Activated naive CD8-positive, alpha-beta T cell treated with anti-CD3 and anti-CD28 coated beads, Interleukin-2, amount 50 U/mL, for 16 hours (primary cell): ENCODE measurements at regions not wholly inside any gene's neighbourhood (a gene's known extent, or its start where the extent isn't known, plus 50 kb on each side); places are given as distances from the start of the nearest gene placed in this dataset.

Source experiments
- DNase-seq: peaks from one replicate; pipeline ENCODE4 v3.0.0-alpha.2; 2020; ENCODE audit warnings: low read depth, low spot score

DNA sequence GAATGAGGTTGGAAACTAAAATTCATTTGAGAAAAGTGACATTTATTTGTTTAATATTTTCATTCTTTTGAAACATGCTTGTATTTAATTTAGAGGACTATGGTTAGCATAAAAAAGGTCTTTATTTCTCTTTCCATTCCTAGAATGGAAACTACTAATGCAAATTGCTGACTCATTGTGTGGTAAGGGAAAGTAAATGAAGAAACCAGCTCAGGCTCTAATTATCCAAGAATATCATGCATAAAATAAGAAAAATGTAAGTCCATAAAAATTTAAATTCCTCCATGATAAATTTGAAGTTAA is 777.0 kb upstream of the SLITRK1 start:
- DNase-seq, result no peak

- no peak for DNase-seq
These were observed 776.5 kb upstream of the SLITRK1 start for GRCh38 chr13:84658491-84659358.

DNA sequence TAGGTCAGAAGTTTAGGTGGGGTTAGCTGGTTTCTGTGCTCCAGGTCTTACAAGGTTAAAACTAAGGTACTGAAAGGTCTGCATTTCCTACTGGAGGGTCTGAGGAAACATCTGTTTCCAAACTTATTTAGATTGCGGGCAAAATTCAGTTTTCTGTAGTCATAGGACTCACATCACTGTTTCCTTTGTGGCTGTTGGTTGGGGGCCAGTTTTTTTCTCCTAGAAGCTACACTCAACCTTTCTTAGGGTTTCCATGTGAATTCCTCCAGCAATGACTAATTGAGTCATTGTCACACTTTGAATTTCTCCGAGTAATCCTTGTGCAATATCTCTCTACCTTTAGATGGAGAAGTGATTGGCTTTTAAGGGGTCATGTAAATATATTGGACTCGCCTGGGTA is 773.4 kb upstream of the SLITRK1 start:
- no peak for DNase-seq

DNA sequence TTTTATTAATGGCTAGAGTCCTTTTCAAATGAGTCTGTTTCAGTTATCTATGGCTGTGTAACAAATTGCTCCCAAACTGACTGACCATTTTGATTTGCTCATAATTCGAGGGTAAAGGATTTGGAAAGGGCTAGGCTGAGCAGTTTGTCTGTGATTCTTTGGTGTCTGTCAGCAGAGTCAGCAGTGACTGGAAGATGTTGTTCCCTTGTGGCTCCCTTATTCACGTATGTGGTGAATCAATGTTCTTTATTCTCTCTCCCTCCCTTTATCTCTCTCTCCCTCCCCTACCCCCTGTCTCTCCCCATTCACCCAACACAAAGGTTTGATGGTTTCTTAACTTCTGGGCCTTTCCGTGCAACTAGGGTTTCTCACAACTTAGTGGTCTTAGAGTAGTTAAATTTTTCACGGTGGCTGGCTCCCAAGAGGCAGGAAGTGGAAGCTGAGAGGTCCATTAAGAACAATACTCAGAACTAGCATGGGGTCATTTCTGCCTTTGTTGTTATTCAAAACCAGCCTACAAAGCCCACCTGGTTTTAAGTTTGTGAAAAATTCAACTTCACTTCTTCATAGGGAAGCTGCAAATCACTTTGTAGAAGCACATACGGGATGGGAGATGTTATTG is 772.5 kb upstream of the SLITRK1 start:
- DNase-seq, result no peak

GRCh38 chr13:84653915-84654534 is 771.8 kb upstream of the SLITRK1 start:
- no peak for DNase-seq

- no peak for DNase-seq
These were observed 769.4 kb upstream of the SLITRK1 start for GRCh38 chr13:84651705-84652104.

- DNase-seq, result no peak
These were observed 769.0 kb upstream of the SLITRK1 start for GRCh38 chr13:84651288-84651687.

- no peak for DNase-seq
These were observed 767.6 kb upstream of the SLITRK1 start for GRCh38 chr13:84649853-84650252.

DNA sequence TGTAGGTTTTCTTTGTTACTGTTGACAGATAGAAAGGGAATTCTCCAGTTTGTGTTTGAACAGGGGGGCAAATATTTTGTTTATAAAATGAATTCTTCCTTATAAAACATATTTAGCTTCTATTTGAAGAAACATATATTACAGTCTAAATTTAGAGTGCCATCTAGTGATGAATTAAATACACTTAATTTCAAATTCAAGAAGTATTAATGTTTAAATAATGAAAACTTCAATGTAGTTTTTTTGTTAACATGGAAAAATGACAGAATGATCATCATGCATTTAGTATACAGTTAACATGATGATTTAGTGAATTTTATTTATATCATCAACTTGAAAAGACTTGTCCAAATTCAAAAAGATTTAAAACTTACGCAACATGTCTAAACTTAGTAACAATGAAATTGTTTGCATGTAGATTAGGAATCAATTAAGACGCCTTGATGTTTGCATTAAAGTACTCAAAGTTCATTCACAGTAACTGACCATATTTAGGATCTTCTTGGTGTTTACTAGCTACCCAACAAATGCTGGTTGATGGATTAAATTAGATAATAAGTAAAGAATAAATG is 765.9 kb upstream of the SLITRK1 start:
- no peak for DNase-seq

DNA sequence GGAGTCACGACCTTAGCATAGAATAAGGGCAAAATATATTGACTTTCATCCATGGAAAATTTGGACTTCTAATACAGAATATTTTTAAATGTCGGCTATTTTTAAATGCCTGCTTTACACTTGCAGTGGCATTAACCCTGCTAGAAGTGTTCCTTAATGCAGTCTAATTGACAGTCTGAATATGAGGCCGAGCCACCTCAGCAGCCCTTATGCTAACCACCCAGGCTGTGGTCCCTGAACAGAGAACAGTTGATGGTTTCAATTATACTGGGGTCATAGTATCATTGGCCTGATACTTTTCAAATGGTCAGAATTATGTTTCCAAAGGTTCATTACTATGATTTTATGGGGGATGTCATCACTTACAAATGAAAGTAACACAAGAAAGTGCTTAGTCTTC is 764.7 kb upstream of the SLITRK1 start:
- no peak for DNase-seq

DNA sequence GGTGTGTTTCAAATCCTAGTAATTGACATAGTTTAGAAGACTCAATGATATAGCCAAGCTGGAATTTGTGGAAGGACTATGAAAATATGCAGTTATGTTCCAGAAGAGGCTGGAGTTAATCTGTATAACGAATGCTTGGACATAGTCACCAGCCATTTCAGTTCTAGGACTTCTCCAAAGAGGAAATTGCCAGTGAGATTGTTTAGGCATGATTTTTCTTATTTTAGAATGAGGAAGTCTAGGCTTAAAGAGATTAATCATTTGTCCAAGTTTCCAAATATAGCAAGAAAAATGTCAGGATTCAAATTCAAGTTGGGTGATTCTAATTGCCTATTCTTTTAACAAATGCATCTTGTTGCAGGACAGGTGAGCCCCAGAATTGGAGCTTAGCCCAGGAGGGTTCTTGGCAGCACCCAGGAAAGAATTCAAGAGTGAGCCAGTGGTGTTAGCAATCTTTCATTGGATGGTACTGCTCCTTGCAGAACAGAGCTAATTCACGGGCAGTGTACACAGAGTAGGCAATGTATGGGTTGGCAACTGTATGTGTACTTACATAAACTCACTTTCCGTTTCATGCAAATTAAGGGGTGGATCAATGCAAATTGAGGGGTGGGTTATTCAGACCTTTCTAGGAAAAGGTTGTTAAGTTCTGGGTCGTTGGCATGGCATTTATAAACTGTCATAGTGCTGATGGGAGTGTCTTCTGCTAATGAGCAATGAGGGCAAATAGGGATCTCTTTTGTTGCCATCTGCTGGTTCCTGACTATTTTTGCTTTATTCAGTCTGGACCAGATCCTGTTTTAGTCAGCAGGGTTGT is 763.1 kb upstream of the SLITRK1 start:
- DNase-seq, result no peak

GRCh38 chr13:84641491-84641890 is 759.2 kb upstream of the SLITRK1 start:
- DNase-seq, result no peak

GRCh38 chr13:84640691-84641090 is 758.4 kb upstream of the SLITRK1 start:
- no peak for DNase-seq

GRCh38 chr13:84630476-84630875 is 748.2 kb upstream of the SLITRK1 start:
- no peak for DNase-seq

DNA sequence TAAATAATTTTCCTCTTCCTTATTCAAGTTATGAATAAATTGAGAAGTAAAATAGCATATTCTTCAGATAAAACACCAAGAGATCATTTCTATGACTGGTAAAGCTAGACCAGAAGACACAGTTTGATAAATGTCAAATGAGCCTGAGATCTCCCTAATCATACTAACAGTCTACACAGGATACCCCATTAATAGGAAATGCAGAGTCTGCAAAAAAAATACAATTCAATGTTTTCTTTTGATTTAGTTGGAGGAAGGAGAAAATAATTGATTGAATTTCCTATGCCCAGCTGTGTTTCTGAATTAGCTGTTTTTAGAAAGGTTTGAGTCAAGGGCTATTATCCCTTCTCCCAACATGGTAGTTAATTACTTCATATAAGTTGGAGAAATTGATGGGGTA is 734.6 kb upstream of the SLITRK1 start:
- no peak for DNase-seq

GRCh38 chr13:84609716-84610115 is 727.4 kb upstream of the SLITRK1 start:
- no peak for DNase-seq

GRCh38 chr13:84607261-84608013 is 725.2 kb upstream of the SLITRK1 start:
- no peak for DNase-seq

- no peak for DNase-seq
These were observed 724.3 kb upstream of the SLITRK1 start for GRCh38 chr13:84606616-84607015.

DNA sequence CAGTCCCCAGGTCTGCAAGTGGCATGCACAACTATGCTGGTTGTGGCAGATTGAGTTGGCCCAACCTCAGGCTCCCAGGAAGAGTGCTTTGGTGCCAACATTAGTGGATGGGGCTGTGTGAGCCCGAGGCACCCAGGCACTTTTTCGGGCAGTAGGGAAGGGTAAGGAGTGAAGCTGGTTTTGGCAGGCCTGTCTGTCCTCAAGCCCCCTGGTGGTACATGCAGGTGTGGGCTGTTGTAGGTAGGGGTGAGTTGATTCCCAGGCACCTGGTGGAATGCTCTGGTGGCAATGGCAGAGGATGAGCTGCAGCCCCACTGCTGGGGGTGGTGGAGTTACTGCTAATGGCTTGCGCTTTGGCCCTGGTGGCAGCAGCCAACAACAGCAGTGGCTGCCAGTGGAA is 723.7 kb upstream of the SLITRK1 start:
- no peak for DNase-seq

GRCh38 chr13:84591444-84591843 is 709.2 kb upstream of the SLITRK1 start:
- no peak for DNase-seq

GRCh38 chr13:84590663-84591062 is 708.4 kb upstream of the SLITRK1 start:
- no peak for DNase-seq
